HPDE6-E6E7 (cell line): ENCODE measurements at regions not wholly inside any gene's neighbourhood (a gene's known extent, or its start where the extent isn't known, plus 50 kb on each side); places are given as distances from the start of the nearest gene placed in this dataset.
"Not testable (repeated sequence)": the region's sequence is repeated elsewhere in the genome, so short reads cannot be mapped to it uniquely, and the experiment has no call there.

Experiments
- DNase-seq: peaks from one replicate; pipeline ENCODE4 v3.0.0; 2011; ENCODE audit warnings: missing footprints; ENCODE audit errors: extremely low spot score

DNA sequence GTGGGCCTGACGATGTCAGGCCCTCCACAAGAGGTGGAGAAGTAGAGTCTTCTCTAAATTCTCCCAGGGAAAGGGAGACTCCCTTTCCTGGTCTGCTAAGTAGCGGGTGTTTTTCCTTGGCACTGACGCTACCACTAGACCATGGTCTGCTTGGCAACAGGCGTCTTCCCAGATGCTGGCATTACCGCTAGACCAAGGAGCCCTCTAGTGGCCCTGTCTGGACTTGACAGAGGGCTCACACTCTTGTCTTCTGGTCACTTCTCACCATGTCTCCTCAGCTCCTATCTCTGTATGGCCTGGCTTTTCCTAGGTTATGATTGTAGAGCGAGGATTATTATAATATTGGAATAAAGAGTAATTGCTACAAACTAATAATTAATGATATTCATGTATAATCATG, 51.1 kb upstream of the RASSF6 start:
- not testable (repeated sequence) for DNase-seq

DNA sequence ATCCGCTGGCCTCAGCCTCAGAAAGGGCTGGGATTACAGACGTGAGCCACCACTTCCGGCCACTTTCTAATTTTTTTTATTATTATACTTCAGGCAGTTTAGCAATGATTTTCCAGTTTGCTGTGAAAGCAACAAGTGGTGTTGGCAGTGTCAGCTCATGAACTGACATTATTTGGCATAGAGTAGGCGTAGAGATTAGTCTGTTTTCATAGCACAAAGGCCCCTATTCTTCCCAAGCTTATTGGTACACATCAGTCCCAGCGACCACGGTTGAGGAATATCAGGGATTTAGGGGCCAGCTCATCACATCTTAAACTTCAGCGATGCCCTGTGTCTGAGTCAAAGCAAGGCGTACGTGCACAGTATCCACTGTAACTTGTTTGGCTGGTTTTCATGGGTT, 53.0 kb upstream of the RASSF6 start:
- no peak for DNase-seq

DNA sequence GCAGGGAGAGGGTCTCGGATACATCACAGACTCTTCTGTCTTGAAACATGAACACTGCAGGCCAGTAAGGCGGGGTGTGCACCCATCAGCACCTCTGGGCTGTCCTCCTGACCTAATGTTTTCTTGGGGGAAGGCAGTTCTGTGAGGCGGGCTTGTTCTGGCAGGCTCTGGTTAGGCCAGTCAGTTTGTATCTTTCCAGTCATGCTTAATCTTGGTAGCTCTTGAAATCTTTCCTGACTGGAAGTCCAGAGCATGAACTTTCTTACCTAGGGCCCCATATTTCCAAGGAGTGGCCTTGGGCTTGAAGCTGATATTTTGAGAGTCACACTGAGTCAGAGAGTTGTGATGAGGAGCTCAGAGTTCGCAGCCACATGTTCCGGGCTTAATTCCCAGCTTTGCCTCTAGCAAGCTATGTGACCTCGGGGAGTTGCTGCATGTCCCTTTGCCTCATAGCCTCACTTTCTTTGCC, 54.2 kb upstream of the RASSF6 start:
- DNase-seq, result peak; percentile 66

DNA sequence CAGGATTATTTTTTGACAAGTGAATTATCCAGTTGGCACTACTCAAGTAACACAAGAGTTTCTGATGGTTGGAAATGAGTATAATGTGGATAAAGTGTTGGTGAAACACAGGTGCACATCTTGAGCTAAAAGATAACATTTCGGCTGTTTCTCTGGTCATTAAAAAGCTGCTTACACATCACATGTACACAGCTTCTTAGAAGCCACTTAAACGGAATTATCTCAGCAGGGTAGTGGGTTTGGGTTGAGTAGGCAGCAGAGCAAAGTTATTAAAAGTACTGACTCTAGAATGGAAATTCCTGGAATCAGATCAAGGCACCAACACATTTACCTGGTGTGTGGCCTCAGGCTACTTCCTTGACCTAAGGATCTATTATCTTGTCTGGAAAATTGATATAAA, 55.4 kb upstream of the RASSF6 start:
- DNase-seq, result no peak

DNA sequence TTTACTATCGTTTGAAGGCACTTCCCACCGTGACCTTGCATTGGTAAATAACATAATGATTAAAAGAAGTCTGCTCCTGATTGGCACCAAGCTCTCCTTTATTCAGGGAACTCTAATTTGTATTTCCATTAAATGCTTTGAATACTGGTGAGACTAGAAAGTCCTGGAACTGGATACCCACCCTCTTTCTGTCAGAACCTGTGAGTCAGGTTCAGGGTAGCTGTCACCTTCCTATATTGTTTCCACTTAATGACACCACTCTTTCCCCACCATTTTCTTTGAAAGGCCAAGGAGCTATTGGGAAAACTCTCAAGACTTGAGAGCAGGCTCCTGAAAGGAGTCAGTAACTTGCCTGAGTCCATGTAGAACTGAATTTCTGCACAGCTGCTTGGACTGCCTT, 55.9 kb upstream of the RASSF6 start:
- DNase-seq, result no peak

DNA sequence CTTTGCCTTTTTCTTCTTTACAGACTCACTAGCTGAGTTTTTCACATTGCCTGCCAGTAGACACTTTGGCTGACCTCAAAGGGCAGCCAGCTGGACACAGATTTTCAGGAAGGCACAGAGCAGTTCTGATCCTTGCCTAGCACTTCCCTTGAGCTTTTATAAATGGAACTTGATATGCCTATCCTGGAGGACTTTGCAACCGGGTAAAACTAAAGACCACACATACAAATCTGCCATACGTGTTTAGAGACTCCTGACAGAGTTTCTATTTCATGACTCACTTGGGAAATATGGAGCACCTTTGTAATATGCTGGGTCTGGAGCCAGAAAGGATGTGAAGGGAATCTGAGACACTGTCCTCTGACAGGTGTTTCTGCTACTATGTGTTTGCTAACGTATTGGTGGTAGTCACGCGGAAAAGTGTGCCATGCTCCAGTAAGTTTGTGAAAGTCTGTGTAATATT, 56.7 kb upstream of the RASSF6 start:
- peak; percentile 71 for DNase-seq

DNA sequence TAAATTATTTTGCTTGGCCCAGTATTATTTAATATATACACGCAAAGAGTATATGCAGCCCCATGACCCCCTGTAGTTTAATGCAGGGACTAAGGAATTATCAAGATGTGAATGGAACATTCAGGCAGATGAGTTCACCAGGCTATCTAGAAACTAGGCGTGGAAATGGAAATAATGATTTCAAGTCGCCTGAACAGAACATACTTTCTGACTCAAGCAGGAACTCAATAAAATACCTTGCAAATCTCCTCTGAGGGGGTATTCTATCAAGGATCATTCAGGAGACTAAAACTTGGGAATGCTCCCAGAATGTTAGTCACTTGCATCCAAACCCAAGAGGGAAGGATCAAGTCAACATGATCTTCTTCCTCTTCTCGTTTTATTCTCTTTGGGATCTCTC, 59.6 kb upstream of the RASSF6 start:
- DNase-seq, result no peak

DNA sequence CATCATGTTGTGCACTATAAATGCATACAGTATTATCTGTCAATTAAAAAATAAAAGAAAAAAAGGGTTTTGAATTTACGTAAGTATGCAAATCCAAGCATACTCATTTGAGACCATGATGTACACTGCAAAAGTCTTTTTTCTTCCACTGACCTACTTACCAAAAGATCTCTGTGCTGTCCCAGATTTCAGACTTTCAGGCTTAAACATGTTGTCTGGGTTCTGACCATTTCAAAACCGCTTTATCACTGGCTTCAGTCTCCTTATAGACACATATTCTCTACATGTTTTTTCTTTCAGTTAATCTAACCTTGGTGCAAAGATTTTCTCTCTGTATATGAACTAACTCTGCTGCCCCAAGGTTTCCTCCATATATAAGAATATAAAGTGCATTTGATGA, 58.6 kb upstream of the CXCL8 start:
- DNase-seq, result no peak

DNA sequence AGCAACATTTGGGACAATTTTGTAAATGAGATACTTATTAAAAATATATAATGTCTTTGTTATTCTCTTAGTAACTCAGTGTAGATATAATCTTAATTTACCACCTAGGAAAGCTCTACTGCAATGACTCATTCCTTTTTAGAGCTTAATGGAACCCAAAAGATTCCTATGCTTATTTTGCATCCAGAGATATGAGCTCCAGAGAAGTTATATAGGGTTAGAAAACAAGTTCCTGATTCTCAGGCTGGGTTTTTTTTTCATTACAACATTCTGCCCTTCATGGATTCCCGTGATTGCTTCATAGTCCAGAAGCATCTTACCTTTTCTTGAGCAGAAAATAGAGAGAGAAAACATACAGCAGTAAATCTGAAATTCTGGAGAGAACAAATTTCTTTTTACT, 57.9 kb upstream of the CXCL8 start:
- DNase-seq, result no peak

DNA sequence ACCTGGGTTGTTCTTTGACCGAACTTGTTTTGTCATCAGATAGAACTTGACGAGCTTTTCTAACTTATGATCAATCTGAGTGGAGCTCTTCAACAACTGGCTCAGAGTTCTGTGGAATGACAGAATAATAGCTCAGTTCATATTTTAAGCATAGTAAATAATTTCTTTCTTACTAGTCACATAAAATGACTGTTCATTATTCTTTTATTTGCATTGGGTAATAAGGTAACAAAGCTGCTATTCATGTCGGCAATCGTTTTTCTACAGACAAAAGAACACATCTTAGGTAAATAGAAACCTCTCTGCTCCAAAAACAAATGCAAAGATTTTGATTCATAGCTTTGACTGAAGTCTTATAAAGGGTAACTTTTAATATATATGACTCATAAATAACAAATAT, 57.3 kb upstream of the CXCL8 start:
- no peak for DNase-seq

DNA sequence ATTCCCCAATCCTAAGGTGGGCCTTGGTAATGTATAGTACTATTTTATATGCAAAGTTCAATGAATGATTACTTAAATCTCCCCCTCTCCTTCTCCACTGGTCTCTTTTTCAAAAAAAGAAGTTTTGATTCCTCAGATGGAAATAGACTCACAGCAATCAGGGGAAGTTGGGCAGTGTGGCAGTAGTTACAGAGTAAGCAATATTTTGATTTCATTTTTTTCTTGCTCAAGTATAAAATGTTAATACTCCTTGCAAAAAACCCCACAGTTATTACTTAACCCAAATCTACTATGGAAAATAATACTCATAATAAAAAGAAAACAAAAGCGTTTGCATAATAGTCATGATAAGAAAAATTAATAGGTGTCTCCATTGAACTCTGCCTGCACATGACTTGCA, 56.9 kb upstream of the CXCL8 start:
- no peak for DNase-seq

DNA sequence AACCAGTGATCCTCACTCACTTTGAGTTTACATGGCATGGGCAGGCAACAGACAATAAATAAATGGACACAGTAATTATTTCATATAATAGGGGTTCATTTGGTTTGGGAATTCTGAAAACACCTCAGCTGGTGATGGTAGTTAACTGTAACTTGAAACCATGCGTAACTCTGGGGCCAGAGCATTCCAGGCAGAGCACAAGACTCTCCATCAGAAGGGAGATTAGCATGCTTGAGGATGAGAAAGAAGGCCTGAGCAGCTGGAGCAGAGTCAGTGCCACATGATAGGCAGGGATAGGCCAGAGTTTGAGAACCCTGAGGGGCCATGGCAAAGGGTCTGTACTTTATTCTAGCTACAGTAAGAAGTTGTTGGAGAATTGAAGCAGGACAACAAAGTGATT, 56.3 kb upstream of the CXCL8 start:
- no peak for DNase-seq

DNA sequence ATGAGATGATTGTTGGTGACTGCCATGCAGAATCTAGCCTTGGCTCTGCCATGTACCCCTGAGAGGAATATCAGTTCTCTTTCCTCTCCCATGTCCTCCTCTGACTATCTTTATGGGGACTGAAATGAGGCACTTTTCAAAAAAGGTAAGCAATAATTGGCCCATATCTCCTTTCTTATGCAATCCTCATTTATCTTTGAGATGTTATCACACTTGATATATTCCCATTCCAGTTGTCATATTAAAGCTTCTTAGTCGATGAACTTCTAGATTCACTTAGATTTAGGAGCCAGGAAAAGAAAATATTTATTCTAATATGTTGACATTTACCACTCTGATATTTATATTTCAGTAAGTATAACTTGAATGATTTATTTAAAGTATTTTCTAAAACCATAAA, 55.3 kb upstream of the CXCL8 start:
- DNase-seq, result no peak

DNA sequence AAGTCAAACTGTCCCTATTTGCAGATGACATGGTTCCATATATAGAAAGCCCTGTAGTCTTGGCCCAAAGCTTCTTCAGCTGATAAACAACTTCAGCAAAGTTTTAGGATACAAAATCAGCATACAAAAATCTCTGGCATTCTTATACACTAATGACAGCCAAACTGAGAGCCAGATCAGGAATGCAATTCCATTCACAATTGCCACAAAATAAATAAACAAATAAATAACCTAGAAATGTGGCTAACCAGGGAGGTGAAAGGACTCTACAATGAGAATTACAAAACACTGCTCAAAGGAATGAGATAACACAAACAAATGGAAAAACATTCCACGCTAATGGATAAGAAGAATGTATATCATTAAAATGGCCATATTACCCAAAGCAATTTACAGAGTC, 52.9 kb upstream of the CXCL8 start:
- DNase-seq, result no peak

DNA sequence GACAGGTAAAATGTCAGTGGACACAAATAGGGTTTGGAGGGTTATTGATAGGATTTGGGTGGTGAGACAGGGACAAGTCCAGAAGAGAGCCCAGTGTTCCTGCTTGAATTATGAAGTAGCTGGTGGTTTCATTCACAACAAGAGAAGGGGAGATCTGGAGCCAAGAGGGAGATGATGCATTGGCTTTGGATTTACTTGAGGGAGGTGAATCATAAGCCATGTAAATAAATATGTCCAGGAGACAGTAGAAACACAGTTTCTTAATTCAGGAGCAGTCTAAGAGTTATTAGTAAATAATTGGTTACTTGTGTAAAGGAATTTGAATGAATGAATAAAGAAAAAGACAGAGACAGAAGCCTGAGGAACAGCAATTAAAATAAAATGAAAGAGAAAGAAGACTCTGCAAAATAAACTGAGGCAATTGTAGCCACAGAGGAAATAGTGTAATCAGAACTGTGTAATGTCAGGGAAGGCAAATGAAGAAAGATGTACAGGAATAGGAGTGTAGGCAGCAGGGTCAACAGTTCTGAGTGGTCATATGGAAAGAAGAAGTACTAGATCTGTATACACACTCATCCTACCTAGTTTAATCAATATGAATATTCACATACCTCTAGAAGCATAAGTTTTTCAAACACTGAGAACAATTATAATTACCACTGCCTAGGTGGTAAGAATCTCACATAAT, 50.2 kb upstream of the CXCL8 start:
- DNase-seq, result no peak
